A673 (cell line): ENCODE measurements at regions not wholly inside any gene's neighbourhood (a gene's known extent, or its start where the extent isn't known, plus 50 kb on each side); places are given as distances from the start of the nearest gene placed in this dataset.

Experiments
- CTCF ChIP-seq: fragments of 300-800, 200-600 bp; sonication (generic); conservative IDR thresholded peaks from 2 replicates; pipeline ENCODE4 v1.5.1; 2017; ENCODE audit warnings: low read depth, mild to moderate bottlenecking, antibody characterized with exemption, low read length, moderate library complexity, mixed read lengths
- EZH2 ChIP-seq: fragments of 200-600 bp; sonication (generic); IDR thresholded peaks from 2 replicates; pipeline ENCODE4 v1.6.1; 2017; ENCODE audit warnings: borderline replicate concordance, low read depth, mild to moderate bottlenecking, mixed read lengths, antibody characterized with exemption, low read length; ENCODE audit not compliant: poor library complexity, severe bottlenecking

DNA sequence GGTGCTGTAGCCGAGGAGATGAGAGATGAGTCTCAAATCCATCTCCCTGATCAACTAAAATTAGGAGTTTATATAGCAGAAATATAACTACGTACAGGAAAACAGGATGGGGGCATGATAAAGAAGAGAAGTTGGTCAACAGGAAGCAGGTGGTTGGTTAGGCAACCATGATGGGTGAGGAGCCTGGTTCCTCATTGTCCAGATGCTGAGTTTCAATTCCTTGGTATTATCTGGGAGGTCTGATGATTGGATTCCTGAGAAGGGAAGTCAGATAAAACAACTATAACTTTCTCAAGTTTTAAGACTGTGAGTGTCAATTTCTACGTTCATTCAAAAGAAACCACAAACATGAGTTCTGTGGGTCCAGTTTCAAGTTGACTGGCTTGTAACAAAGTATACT lies 323.9 kb downstream of the MTRR start:
- TF ChIP-seq CTCF (no peak), EZH2 (no peak)
